Heart left ventricle (tissue), 16 donors: ENCODE measurements at regions not wholly inside any gene's neighbourhood (a gene's known extent, or its start where the extent isn't known, plus 50 kb on each side); places are given as distances from the start of the nearest gene placed in this dataset.

ENCODE experiments used
- ATAC-seq, 4 donors: fragments of 200-7000 bp; cut with Tn5 transposase; one replicate each; pipeline ENCODE4 v1.9.1; 2020 to 2022; ENCODE audit warnings: moderate library complexity in 4 of 4, mild to moderate bottlenecking in 3 of 4, moderate number of reproducible peaks in 1 of 4
- DNase-seq, 5 donors: peaks; one replicate each; pipeline ENCODE4 v3.0.0-alpha.2; 2020
- H3K27ac ChIP-seq, 12 donors: fragments of 200-600 bp; sonication (generic) in 4 of 12; one replicate each; pipeline versions ENCODE4 v1.5.0 to v1.8.0; 2016 to 2022; ENCODE audit warnings: mild to moderate bottlenecking in 2 of 12
- H3K27me3 ChIP-seq, 9 donors: fragments of 200-600 bp; sonication (generic) in 2 of 9; one replicate each; pipeline versions ENCODE4 v1.5.1 to v1.8.0; 2016 to 2022; ENCODE audit warnings: mild to moderate bottlenecking in 3 of 9
- H3K36me3 ChIP-seq, 9 donors: fragments of 200-600 bp; sonication (generic) in 2 of 9; one replicate each; pipeline versions ENCODE4 v1.5.0 to v1.8.0; 2018 to 2022; ENCODE audit warnings: mild to moderate bottlenecking in 2 of 9
- H3K4me1 ChIP-seq, 12 donors: fragments of 200-600 bp; sonication (generic) in 4 of 12; one replicate each; pipeline versions ENCODE4 v1.5.0 to v1.8.0; 2016 to 2022; ENCODE audit warnings: mild to moderate bottlenecking in 3 of 12
- H3K4me3 ChIP-seq, 12 donors: fragments of 200-600 bp; sonication (generic) in 4 of 12; one replicate each; pipeline versions ENCODE4 v1.5.0 to v1.8.0; 2017 to 2022; ENCODE audit warnings: mild to moderate bottlenecking in 9 of 12, moderate library complexity in 4 of 12
- H3K9me3 ChIP-seq, 12 donors: fragments of 200-600 bp; sonication (generic) in 4 of 12; one replicate each; pipeline versions ENCODE4 v1.5.0 to v1.8.0; 2016 to 2022; ENCODE audit warnings: mild to moderate bottlenecking in 1 of 12
- POLR2A ChIP-seq, 2 donors: fragments of 450-650 bp; IDR thresholded peaks; one replicate each; pipeline ENCODE4 v1.6.1; 2017; ENCODE audit warnings: antibody characterized with exemption in 2 of 2, mild to moderate bottlenecking in 2 of 2, moderate library complexity in 2 of 2
- whole genome bisulfite sequencing, 4 donors: extraction: QIAGEN DNeasy Blood & Tissue Kit in 2 of 4; methylation state at CpG; one replicate each; pipeline versions ENCODE4 v1.1.5 to v1.1.7; 2013 to 2018; 5-methylcytosine and 5-hydroxymethylcytosine counted together
- intact Hi-C, 10 donors: fragments of 100-400 bp; cut with DNase I; formaldehyde crosslinking; loops; one replicate each; pipeline versions ENCODE4 v1.11.1 to v1.14.2; 2022
- TF ChIP-seq, protein P1 (sequence below), 12 donors: fragments of 200-600 bp; sonication (generic) in 4 of 12; IDR thresholded peaks; one replicate each; pipeline versions ENCODE4 v1.5.0 to v1.8.0; 2018 to 2022; ENCODE audit warnings: antibody characterized with exemption in 12 of 12, mild to moderate bottlenecking in 5 of 12
- donor health status: ischemic (EF 13 %, LVEDD 7.1; RV severe dilation, severe dysfunction).
- donor health status: healthy with polysubstance abuse.
- donor health status: DM: no; HTN: yes; CAD: no.
- donor health status: DM: no; HTN: no; CAD: no.
- donor health status: ischemic (EF 25% LVEDD 6.9; RV normal size, moderate dysfunction).
- donor health status: ischemic (EF 25% LVEDD 5.7; RV mildly dilated, moderate dysfunction).
- donor health status: healthy.
- donor health status: DM: yes; HTN: yes; CAD: no.
- donor health status: ischemic (EF 35%, LVEDD 5.7; RV mildly dilated, moderate dysfunction).
- donor health status: nonischemic (EF 11% LVEDD 7.7; RV severe dilation, severe dysfunction).
- donor health status: DM: yes; HTN: yes; CAD: no.
- donor health status: PGD.
- donor health status: ischemic (EF 29% LVEDD 5.4; RV normal size, mild dysfunction).
- donor health status: nonischemic (EF 23%, LVEDD 6.1; RV moderate dilation, normal function).

DNA sequence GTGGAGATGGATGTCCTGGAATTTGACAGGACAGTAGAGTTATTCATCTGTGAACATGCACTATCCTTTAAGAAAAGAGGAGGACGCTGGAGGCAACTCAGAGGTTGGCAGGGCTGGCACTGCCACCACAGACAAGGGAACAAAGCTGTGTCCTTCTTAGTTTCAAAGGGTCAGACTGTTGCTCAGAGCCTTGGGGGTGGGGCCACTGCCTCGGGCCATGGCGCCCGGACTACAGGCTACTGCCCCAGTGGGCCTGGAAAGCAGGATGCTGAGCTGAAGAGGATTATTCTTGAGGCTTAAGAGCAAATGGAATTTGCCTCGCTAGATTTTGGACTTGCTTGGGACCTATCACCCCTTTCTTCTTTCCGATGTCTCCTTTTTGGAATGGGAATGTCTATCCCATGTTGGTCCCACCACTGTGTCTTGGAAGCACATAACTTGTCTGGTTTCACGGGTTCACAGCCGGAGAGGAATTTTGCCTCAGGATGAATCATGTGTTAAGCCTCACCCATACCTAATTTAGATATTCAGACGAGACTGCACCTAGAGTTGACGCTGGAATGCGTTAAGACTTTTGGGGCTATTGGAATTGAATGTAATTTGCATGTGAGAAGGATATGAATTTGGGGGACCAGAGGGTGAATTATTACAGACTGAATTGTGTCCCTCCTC, 114.8 kb upstream of the RFLNA start:
- no peak for ATAC-seq
- DNase-seq: no peak
- H3K4me1 ChIP-seq: no peaks in the 10 kb centered on the region
- TF ChIP-seq, protein P1, sequence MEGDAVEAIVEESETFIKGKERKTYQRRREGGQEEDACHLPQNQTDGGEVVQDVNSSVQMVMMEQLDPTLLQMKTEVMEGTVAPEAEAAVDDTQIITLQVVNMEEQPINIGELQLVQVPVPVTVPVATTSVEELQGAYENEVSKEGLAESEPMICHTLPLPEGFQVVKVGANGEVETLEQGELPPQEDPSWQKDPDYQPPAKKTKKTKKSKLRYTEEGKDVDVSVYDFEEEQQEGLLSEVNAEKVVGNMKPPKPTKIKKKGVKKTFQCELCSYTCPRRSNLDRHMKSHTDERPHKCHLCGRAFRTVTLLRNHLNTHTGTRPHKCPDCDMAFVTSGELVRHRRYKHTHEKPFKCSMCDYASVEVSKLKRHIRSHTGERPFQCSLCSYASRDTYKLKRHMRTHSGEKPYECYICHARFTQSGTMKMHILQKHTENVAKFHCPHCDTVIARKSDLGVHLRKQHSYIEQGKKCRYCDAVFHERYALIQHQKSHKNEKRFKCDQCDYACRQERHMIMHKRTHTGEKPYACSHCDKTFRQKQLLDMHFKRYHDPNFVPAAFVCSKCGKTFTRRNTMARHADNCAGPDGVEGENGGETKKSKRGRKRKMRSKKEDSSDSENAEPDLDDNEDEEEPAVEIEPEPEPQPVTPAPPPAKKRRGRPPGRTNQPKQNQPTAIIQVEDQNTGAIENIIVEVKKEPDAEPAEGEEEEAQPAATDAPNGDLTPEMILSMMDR (IDR thresholded peaks at IDR 0.05): no peak
- TF ChIP-seq POLR2A (IDR thresholded peaks at IDR 0.05): no peak
- no peaks in the 10 kb centered on the region for H3K27me3 ChIP-seq
- H3K27ac ChIP-seq: no peak overlapping the region
- WGBS, 4 donors: 86 to 94% (median 90%) methylated on average over 11 of the region's 11 CpGs
- H3K4me3 ChIP-seq: no peak overlapping the region
- no peaks in the 10 kb centered on the region for H3K9me3 ChIP-seq
- intact Hi-C loops: no loop called here
- H3K36me3 ChIP-seq: no peaks in the 10 kb centered on the region

DNA sequence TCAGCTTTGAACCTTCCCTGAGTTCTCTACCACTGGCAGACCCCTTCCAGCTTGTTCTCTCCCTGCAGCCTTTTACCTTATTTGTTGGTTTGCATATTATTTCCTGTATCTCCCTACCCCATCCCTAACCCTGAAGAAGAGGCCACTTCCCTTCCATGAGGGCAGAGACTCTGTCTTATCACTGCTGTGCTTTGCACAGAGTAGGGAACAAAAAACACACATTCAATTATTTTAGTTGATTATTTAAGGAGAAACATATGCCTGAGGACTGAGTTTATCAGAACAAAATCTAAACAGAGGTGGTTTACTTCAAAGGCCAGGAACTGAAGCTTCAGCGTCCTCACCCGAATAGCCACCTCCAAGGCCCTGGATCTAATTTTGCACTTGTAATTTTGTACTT, 111.7 kb upstream of the RFLNA start:
- no peaks in the 10 kb centered on the region for H3K27me3 ChIP-seq
- 66 to 91% (median 81%) methylated on average over 2 of the region's 2 CpGs for WGBS, 4 donors
- no peak overlapping the region for H3K4me3 ChIP-seq
- H3K4me1 ChIP-seq: peaks cover 0 to 9% (median 5%) of the 10 kb centered on the region in 12 donors
- no peak for ATAC-seq
- no peak overlapping the region for H3K27ac ChIP-seq
- TF ChIP-seq, protein P1 (IDR thresholded peaks at IDR 0.05): no peak
- TF ChIP-seq POLR2A (IDR thresholded peaks at IDR 0.05): no peak
- no peak for DNase-seq
- no peaks in the 10 kb centered on the region for H3K9me3 ChIP-seq
- intact Hi-C loops: no loop called here
- H3K36me3 ChIP-seq: no peaks in the 10 kb centered on the region

DNA sequence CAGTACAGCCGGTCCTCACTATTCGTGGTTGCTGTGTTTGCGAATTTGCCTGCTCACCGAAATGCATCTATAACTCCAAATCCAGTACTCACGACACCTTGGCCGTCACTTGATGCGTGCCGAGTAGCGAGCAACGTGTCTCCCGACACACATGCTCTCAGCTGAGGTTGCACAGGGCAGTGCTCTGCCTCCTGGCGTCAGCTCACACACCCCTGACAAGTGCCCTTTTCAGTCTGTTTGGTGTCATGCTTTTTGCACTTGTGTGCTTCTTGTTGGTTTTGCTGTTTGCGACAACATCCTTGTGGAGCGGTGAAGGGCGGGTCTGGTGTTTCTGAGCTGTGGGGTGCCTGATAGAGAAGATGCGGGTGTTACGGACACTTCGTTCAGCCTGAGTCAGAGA, 110.4 kb upstream of the RFLNA start:
- no peak overlapping the region for H3K27ac ChIP-seq
- H3K36me3 ChIP-seq: no peaks in the 10 kb centered on the region
- no peak for DNase-seq
- WGBS, 4 donors: 85 to 90% (median 86%) methylated on average over 14 to 18 of the region's 18 CpGs
- TF ChIP-seq, protein P1 (IDR thresholded peaks at IDR 0.05): no peak
- TF ChIP-seq POLR2A (IDR thresholded peaks at IDR 0.05): no peak
- intact Hi-C loops: no loop called here
- no peak for ATAC-seq
- no peak overlapping the region for H3K4me3 ChIP-seq
- no peaks in the 10 kb centered on the region for H3K9me3 ChIP-seq
- peaks cover 0 to 21% (median 15%) of the 10 kb centered on the region in 12 donors for H3K4me1 ChIP-seq
- no peaks in the 10 kb centered on the region for H3K27me3 ChIP-seq

DNA sequence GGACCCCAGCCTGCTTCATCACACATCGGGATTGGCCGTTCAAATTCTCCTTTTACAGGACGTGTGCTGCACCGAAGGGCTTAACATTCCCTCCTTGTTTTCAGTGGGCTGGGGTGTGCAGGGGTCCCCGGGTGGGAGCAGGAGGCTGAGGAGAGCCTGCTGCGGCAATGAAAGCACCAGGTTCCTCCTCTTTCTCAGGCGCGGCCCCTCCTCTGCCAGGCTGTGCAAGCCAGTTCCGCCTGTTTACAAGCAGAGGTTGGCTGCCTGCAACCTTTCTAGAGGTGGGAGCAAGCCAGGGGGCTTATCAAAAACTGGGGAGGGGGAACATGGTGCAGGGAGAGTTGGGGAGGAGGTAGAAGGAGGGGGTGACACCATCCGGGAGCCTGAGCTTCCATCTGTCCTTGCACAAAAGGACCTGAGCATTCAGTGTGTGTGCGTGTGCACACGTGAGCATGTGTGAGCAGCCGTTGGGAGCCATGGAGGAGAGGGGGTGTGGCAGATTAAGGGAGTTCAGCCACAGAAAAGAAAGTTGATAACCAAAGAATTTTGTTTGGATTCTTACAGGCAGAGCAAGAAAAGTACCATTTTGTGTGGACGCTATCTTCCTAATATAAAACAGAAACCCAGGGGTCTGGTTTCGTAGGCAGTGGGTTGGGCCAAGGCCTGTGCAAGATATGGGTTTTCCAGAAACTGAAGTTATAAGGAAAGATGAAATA, 108.8 kb upstream of the RFLNA start:
- no peaks in the 10 kb centered on the region for H3K9me3 ChIP-seq
- H3K27ac ChIP-seq: no peak overlapping the region
- 83 to 84% (median 84%) methylated on average over 15 of the region's 15 CpGs for WGBS, 4 donors
- DNase-seq (no peak), ATAC-seq (no peak)
- H3K27me3 ChIP-seq: no peaks in the 10 kb centered on the region
- H3K4me3 ChIP-seq: no peak overlapping the region
- H3K4me1 ChIP-seq: peaks cover 0 to 23% (median 15%) of the 10 kb centered on the region in 12 donors
- no peaks in the 10 kb centered on the region for H3K36me3 ChIP-seq
- intact Hi-C loops: no loop called here
- TF ChIP-seq, protein P1 (IDR thresholded peaks at IDR 0.05): no peak
- no peak for TF ChIP-seq POLR2A (IDR thresholded peaks at IDR 0.05)
